ENCODE measurements at regions not wholly inside any gene's neighbourhood (a gene's known extent, or its start where the extent isn't known, plus 50 kb on each side); places are given as distances from the start of the nearest gene placed in this dataset.

GRCh38 chr10:104581884-104582601, 59.0 kb upstream of the SORCS3 start:
- no peak for TF ChIP-seq CTCF (IDR thresholded peaks at IDR 0.05)

- no peak for TF ChIP-seq CTCF (IDR thresholded peaks at IDR 0.05)
Measured at GRCh38 chr10:104582602-104582951, 58.5 kb upstream of the SORCS3 start.

- no peak for TF ChIP-seq CTCF (IDR thresholded peaks at IDR 0.05)
Measured at GRCh38 chr10:104582966-104583365, 58.1 kb upstream of the SORCS3 start.

GRCh38 chr10:104584541-104584940, 56.5 kb upstream of the SORCS3 start:
- TF ChIP-seq CTCF (IDR thresholded peaks at IDR 0.05) = no peak

- no peak for TF ChIP-seq CTCF (IDR thresholded peaks at IDR 0.05)
Measured at GRCh38 chr10:104587751-104588150, 53.3 kb upstream of the SORCS3 start.

GRCh38 chr10:104589431-104589830, 51.7 kb upstream of the SORCS3 start:
- no peak for TF ChIP-seq CTCF (IDR thresholded peaks at IDR 0.05)

- TF ChIP-seq CTCF (IDR thresholded peaks at IDR 0.05) = no peak
Measured at GRCh38 chr10:104589871-104590270, 51.2 kb upstream of the SORCS3 start.

Data from LNCAP (cell line).